GM19395 (cell line): ENCODE measurements at regions not wholly inside any gene's neighbourhood (a gene's known extent, or its start where the extent isn't known, plus 50 kb on each side); places are given as distances from the start of the nearest gene placed in this dataset.
A peak's percentile ranks its signal among the peaks of the same experiment; 100 is the strongest.

Source experiments
- ATAC-seq: cut with Tn5 transposase; IDR thresholded peaks from one replicate; pipeline ENCODE4 v1.9.1; 2021; ENCODE audit warnings: mild to moderate bottlenecking, moderate library complexity; ENCODE audit not compliant: unreplicated experiment

- ATAC-seq, result no peak
Measured at GRCh38 chr15:95968856-95969255, 361.6 kb upstream of the NR2F2 start.

GRCh38 chr15:95970326-95970725, 360.2 kb upstream of the NR2F2 start:
- no peak for ATAC-seq

GRCh38 chr15:95972041-95972553, 358.4 kb upstream of the NR2F2 start:
- ATAC-seq, result no peak

GRCh38 chr15:95972812-95973211, 357.7 kb upstream of the NR2F2 start:
- no peak for ATAC-seq

- peak; percentile 73 for ATAC-seq
Measured at GRCh38 chr15:95973566-95974256, 356.8 kb upstream of the NR2F2 start.

GRCh38 chr15:95975212-95975611, 355.3 kb upstream of the NR2F2 start:
- ATAC-seq, result peak; percentile 69

GRCh38 chr15:95979286-95979685, 351.2 kb upstream of the NR2F2 start:
- no peak for ATAC-seq

GRCh38 chr15:95981209-95981608, 349.3 kb upstream of the NR2F2 start:
- no peak for ATAC-seq

- no peak for ATAC-seq
Measured at GRCh38 chr15:95987299-95987698, 343.2 kb upstream of the NR2F2 start.

GRCh38 chr15:95987886-95988573, 342.5 kb upstream of the NR2F2 start:
- no peak for ATAC-seq

- no peak for ATAC-seq
Measured at GRCh38 chr15:95988574-95988887, 342.0 kb upstream of the NR2F2 start.

GRCh38 chr15:95989392-95989791, 341.1 kb upstream of the NR2F2 start:
- no peak for ATAC-seq

- no peak for ATAC-seq
Measured at GRCh38 chr15:95990833-95991232, 339.7 kb upstream of the NR2F2 start.

- no peak for ATAC-seq
Measured at GRCh38 chr15:95994418-95994817, 336.1 kb upstream of the NR2F2 start.

- no peak for ATAC-seq
Measured at GRCh38 chr15:95995375-95996168, 334.9 kb upstream of the NR2F2 start.

- no peak for ATAC-seq
Measured at GRCh38 chr15:95996494-95996893, 334.0 kb upstream of the NR2F2 start.

GRCh38 chr15:95998935-95999334, 331.6 kb upstream of the NR2F2 start:
- ATAC-seq, result no peak

- ATAC-seq, result no peak
Measured at GRCh38 chr15:96002890-96003859, 327.3 kb upstream of the NR2F2 start.

- no peak for ATAC-seq
Measured at GRCh38 chr15:96005906-96006305, 324.6 kb upstream of the NR2F2 start.

- ATAC-seq, result no peak
Measured at GRCh38 chr15:96011136-96011535, 319.4 kb upstream of the NR2F2 start.

GRCh38 chr15:96014939-96015338, 315.6 kb upstream of the NR2F2 start:
- ATAC-seq, result no peak
